ENCODE measurements at regions not wholly inside any gene's neighbourhood (a gene's known extent, or its start where the extent isn't known, plus 50 kb on each side); places are given as distances from the start of the nearest gene placed in this dataset.

GRCh38 chrX:143570782-143571181 lies 53.5 kb upstream of the SPANXN3 start:
- TF ChIP-seq CTCF (IDR thresholded peaks at IDR 0.05) (no peak), POLR2A (IDR thresholded peaks at IDR 0.05) (no peak)

Data from heart left ventricle (tissue), 13 donors.